ENCODE measurements at regions not wholly inside any gene's neighbourhood (a gene's known extent, or its start where the extent isn't known, plus 50 kb on each side); places are given as distances from the start of the nearest gene placed in this dataset.

- TF ChIP-seq POLR2A (IDR thresholded peaks at IDR 0.05) = no peak
- TF ChIP-seq CTCF (IDR thresholded peaks at IDR 0.05) = no peak
- no peaks in the 10 kb centered on the region for H3K4me1 ChIP-seq
- no peaks in the 10 kb centered on the region for H3K9me3 ChIP-seq
- H3K27ac ChIP-seq = no peak overlapping the region
- H3K36me3 ChIP-seq = no peaks in the 10 kb centered on the region
- H3K4me3 ChIP-seq = no peak overlapping the region
- no peak for DNase-seq
- no peaks in the 10 kb centered on the region for H3K27me3 ChIP-seq
Measured at GRCh38 chr18:64614446-64614845, 465.6 kb upstream of the LINC00305 start.

GRCh38 chr18:64592246-64592645, 443.4 kb upstream of the LINC00305 start:
- Histone ChIP-seq H3K27me3 (no peaks in the 10 kb centered on the region), H3K4me3 (no peak overlapping the region), H3K4me1 (no peaks in the 10 kb centered on the region), H3K36me3 (no peaks in the 10 kb centered on the region), H3K9me3 (no peaks in the 10 kb centered on the region), H3K27ac (no peak overlapping the region)
- no peak for DNase-seq
- TF ChIP-seq CTCF (IDR thresholded peaks at IDR 0.05) (no peak), POLR2A (IDR thresholded peaks at IDR 0.05) (no peak)

GRCh38 chr18:64589000-64589399, 440.1 kb upstream of the LINC00305 start:
- TF ChIP-seq POLR2A (IDR thresholded peaks at IDR 0.05) (no peak), CTCF (IDR thresholded peaks at IDR 0.05) (no peak)
- DNase-seq = no peak
- H3K27ac ChIP-seq = no peak overlapping the region
- no peaks in the 10 kb centered on the region for H3K4me1 ChIP-seq
- no peaks in the 10 kb centered on the region for H3K9me3 ChIP-seq
- H3K36me3 ChIP-seq = no peaks in the 10 kb centered on the region
- no peak overlapping the region for H3K4me3 ChIP-seq
- H3K27me3 ChIP-seq = no peaks in the 10 kb centered on the region

GRCh38 chr18:64566456-64566855, 417.6 kb upstream of the LINC00305 start:
- TF ChIP-seq CTCF (IDR thresholded peaks at IDR 0.05) = no peak
- TF ChIP-seq POLR2A (IDR thresholded peaks at IDR 0.05) = no peak
- no peaks in the 10 kb centered on the region for H3K4me1 ChIP-seq
- no peaks in the 10 kb centered on the region for H3K36me3 ChIP-seq
- H3K9me3 ChIP-seq = no peaks in the 10 kb centered on the region
- H3K4me3 ChIP-seq = no peak overlapping the region
- DNase-seq = no peak
- no peak overlapping the region for H3K27ac ChIP-seq
- no peaks in the 10 kb centered on the region for H3K27me3 ChIP-seq

GRCh38 chr18:64562651-64563050, 413.8 kb upstream of the LINC00305 start:
- Histone ChIP-seq H3K27ac (no peak overlapping the region), H3K4me1 (no peaks in the 10 kb centered on the region), H3K9me3 (no peaks in the 10 kb centered on the region), H3K36me3 (no peaks in the 10 kb centered on the region), H3K4me3 (no peak overlapping the region), H3K27me3 (no peaks in the 10 kb centered on the region)
- TF ChIP-seq POLR2A (IDR thresholded peaks at IDR 0.05) = no peak
- TF ChIP-seq CTCF (IDR thresholded peaks at IDR 0.05) = no peak
- DNase-seq = no peak

GRCh38 chr18:64546451-64546850, 397.6 kb upstream of the LINC00305 start:
- Histone ChIP-seq H3K4me1 (no peaks in the 10 kb centered on the region), H3K36me3 (no peaks in the 10 kb centered on the region), H3K27me3 (no peaks in the 10 kb centered on the region), H3K4me3 (no peak overlapping the region), H3K9me3 (no peaks in the 10 kb centered on the region), H3K27ac (no peak overlapping the region)
- TF ChIP-seq POLR2A (IDR thresholded peaks at IDR 0.05) (no peak), CTCF (IDR thresholded peaks at IDR 0.05) (no peak)
- DNase-seq = no peak

Data from Peyer's patch (tissue), 4 donors.